HepG2 (cell line): ENCODE measurements at regions not wholly inside any gene's neighbourhood (a gene's known extent, or its start where the extent isn't known, plus 50 kb on each side); places are given as distances from the start of the nearest gene placed in this dataset.

Source experiments
- ATAC-seq: fragments of 200-7000 bp; cut with Tn5 transposase; 3 replicates; pipeline ENCODE4 v1.9.1; 2020; ENCODE audit warnings: mild to moderate bottlenecking, moderate library complexity
- BruUV-seq: library from RNA; stranded (reverse); fragments of 400-500 nt; replicated peaks from 2 replicates; lab custom pipeline; 2021; lab: Mats Ljungman, UMichigan
- CTCF ChIA-PET: fragments of 300-600 bp; formaldehyde crosslinking; extraction: SDS; loops from one replicate; lab custom pipeline; 2021; ENCODE audit warnings: low total read pairs, inconsistent platforms, low intra/inter-chr PET ratio; lab: Yijun Ruan, JAX
- POLR2A ChIA-PET: fragments of 350-600 bp; sonication (Branson Sonifier 250); formaldehyde crosslinking; loops from one replicate; lab custom pipeline; 2020; ENCODE audit warnings: antibody characterized with exemption, inconsistent platforms; lab: Yijun Ruan, JAX
- DNase-seq: peaks from one replicate; pipeline ENCODE4 v3.0.0-alpha.2; 2015; ENCODE audit warnings: low spot score
- FAIRE-seq: peaks from 3 replicates; lab custom pipeline; 2011; peaks lifted over from hg19 to GRCh38; lab: Jason Lieb, UNC
- H2AFZ ChIP-seq: one replicate; pipeline ENCODE4 v1.6.1; 2011; ENCODE audit warnings: low read length, inconsistent platforms
- H3K27ac ChIP-seq: fragments of 300-600 bp; 3 replicates; pipeline ENCODE4 v1.8.0; 2011; ENCODE audit warnings: mixed run types, mild to moderate bottlenecking, mixed read lengths, low read length, inconsistent platforms; ENCODE audit not compliant: insufficient read depth; ENCODE audit errors: extremely low read length
- H3K27me3 ChIP-seq, 2 experiments: fragments of 200-600 bp in 1 of 2; 2 replicates in 1 of 2; 3 replicates in 1 of 2; pipeline versions ENCODE4 v1.6.0 to v1.8.0; 2011; ENCODE audit warnings: low read length in 2 of 2, mild to moderate bottlenecking in 2 of 2, moderate library complexity in 2 of 2, inconsistent platforms in 1 of 2; ENCODE audit not compliant: insufficient read depth in 2 of 2, control insufficient read depth in 1 of 2
- H3K36me3 ChIP-seq, 2 experiments: fragments of 200-600 bp in 1 of 2; replicated peaks in 1 of 2; 2 replicates in 1 of 2; 3 replicates in 1 of 2; pipeline versions ENCODE4 v1.5.1 to v1.8.0; 2011; ENCODE audit warnings: low read length in 2 of 2, inconsistent platforms in 1 of 2; ENCODE audit not compliant: insufficient read depth in 2 of 2, control insufficient read depth in 1 of 2
- H3K4me1 ChIP-seq: 2 replicates; pipeline ENCODE4 v1.5.1; 2012; ENCODE audit warnings: low read length, inconsistent platforms; ENCODE audit not compliant: insufficient read depth
- H3K4me2 ChIP-seq: 2 replicates; pipeline ENCODE4 v1.6.0; 2011; ENCODE audit warnings: low read depth, low read length, inconsistent platforms
- H3K4me3 ChIP-seq, 3 experiments: fragments of 200-600 bp in 1 of 3; sonication (generic), shearing (Covaris generic) in 1 of 3; replicated peaks in 1 of 3; 2 replicates each; pipeline ENCODE4 v1.5.1; 2011 to 2016; ENCODE audit warnings: low read length in 3 of 3, inconsistent platforms in 2 of 3, low read depth in 2 of 3, mild to moderate bottlenecking in 2 of 3, control low read depth in 1 of 3, mixed read lengths in 1 of 3; ENCODE audit not compliant: insufficient read depth in 1 of 3
- H3K79me2 ChIP-seq: one replicate; pipeline ENCODE4 v1.6.1; 2011; ENCODE audit warnings: low read length, inconsistent platforms; ENCODE audit not compliant: insufficient read depth
- H3K9ac ChIP-seq: 2 replicates; pipeline ENCODE4 v1.6.0; 2011; ENCODE audit warnings: mild to moderate bottlenecking, low read depth, low read length, inconsistent platforms; ENCODE audit not compliant: insufficient read depth
- H3K9me3 ChIP-seq: 2 replicates; pipeline ENCODE4 v1.5.1; 2012; ENCODE audit warnings: mild to moderate bottlenecking, low read length
- H4K20me1 ChIP-seq: 2 replicates; pipeline ENCODE4 v1.6.0; 2011; ENCODE audit warnings: inconsistent platforms, mild to moderate bottlenecking, low read length, moderate library complexity; ENCODE audit not compliant: insufficient read depth
- CREM ChIP-seq, 2 experiments: sonication (generic) in 1 of 2; formaldehyde crosslinking in 1 of 2; IDR thresholded peaks; 2 replicates each; pipeline versions ENCODE4 v1.4.0 to v1.6.1; 2016 to 2020; ENCODE audit warnings: antibody characterized with exemption in 1 of 2, mild to moderate bottlenecking in 1 of 2, missing genetic modification reagents in 1 of 2
- DRAP1 ChIP-seq: IDR thresholded peaks from 2 replicates; pipeline ENCODE4 v1.6.1; 2016; ENCODE audit warnings: missing genetic modification reagents, missing compliant biosample characterization
- RFXAP ChIP-seq: sonication (generic); formaldehyde crosslinking; IDR thresholded peaks from 2 replicates; pipeline ENCODE4 v1.4.0; 2020; ENCODE audit warnings: missing genetic modification reagents, borderline replicate concordance
- SIX1 ChIP-seq: sonication (generic); formaldehyde crosslinking; IDR thresholded peaks from 2 replicates; pipeline ENCODE4 v1.4.0; 2020; ENCODE audit warnings: missing genetic modification reagents, borderline replicate concordance
- SNAPC5 ChIP-seq: sonication (generic); formaldehyde crosslinking; IDR thresholded peaks from 2 replicates; pipeline ENCODE4 v1.8.1; 2023; ENCODE audit warnings: mild to moderate bottlenecking, missing genetic modification reagents, borderline replicate concordance
- ZFP62 ChIP-seq: sonication (generic); formaldehyde crosslinking; IDR thresholded peaks from 2 replicates; pipeline ENCODE4 v1.4.0; 2020; ENCODE audit warnings: missing genetic modification reagents
- ZKSCAN5 ChIP-seq: sonication (generic); formaldehyde crosslinking; IDR thresholded peaks from 2 replicates; pipeline ENCODE4 v1.5.1; 2020; ENCODE audit warnings: mild to moderate bottlenecking, missing genetic modification reagents
- ZNF251 ChIP-seq: sonication (generic); formaldehyde crosslinking; IDR thresholded peaks from 2 replicates; pipeline ENCODE4 v1.9.0; 2021; ENCODE audit warnings: mild to moderate bottlenecking, missing genetic modification reagents
- ZNF282 ChIP-seq: fragments of 450-650 bp; IDR thresholded peaks from 2 replicates; pipeline ENCODE4 v1.6.1; 2018; ENCODE audit not compliant: partially characterized antibody
- ZNF547 ChIP-seq: sonication (generic); formaldehyde crosslinking; IDR thresholded peaks from 2 replicates; pipeline ENCODE4 v1.5.1; 2020; ENCODE audit warnings: mild to moderate bottlenecking, missing genetic modification reagents
- ZNF557 ChIP-seq: sonication (generic); formaldehyde crosslinking; IDR thresholded peaks from 2 replicates; pipeline ENCODE4 v1.4.0; 2020; ENCODE audit warnings: missing genetic modification reagents
- ZNF567 ChIP-seq: sonication (generic); formaldehyde crosslinking; IDR thresholded peaks from 2 replicates; pipeline ENCODE4 v1.8.1; 2023; ENCODE audit warnings: mild to moderate bottlenecking, missing genetic modification reagents, borderline replicate concordance
- WGBS: methylation state at CpG from one replicate; pipeline ENCODE4 v1.1.6; 2017; ENCODE audit warnings: low lambda C conversion rate; 5-methylcytosine and 5-hydroxymethylcytosine counted together
- in situ Hi-C: cut with HindIII; loops from 2 replicates; pipeline ENCODE4 v1.10.0; 2017; ENCODE audit warnings: low pct_unique_long_range_greater_than_20kb; ENCODE audit not compliant: extremely low pct_ligation_motif_present
- intact Hi-C: fragments of 100-400 bp; cut with micrococcal nuclease; formaldehyde crosslinking; loops from one replicate; pipeline ENCODE4 v1.10.0; 2022; ENCODE audit not compliant: unreplicated experiment

- TF ChIP-seq ZKSCAN5: no peak
- TF ChIP-seq DRAP1 (CRISPR knock-in tag): no peak
Observed at GRCh38 chrX:109873574-109873973, 129.3 kb upstream of the TMEM164 start (continued).

- WGBS: 89% methylated on average over 6 of the region's 6 CpGs
- Histone ChIP-seq H3K9me3 (no peaks in the 10 kb centered on the region), H3K79me2 (no peaks in the 10 kb centered on the region), H4K20me1 (no peaks in the 10 kb centered on the region), H3K4me2 (no peak overlapping the region), H3K9ac (no peak overlapping the region), H3K4me1 (peaks cover 32% of the 10 kb centered on the region), H3K27me3 (no peaks in the 10 kb centered on the region), H2AFZ (no peak overlapping the region), H3K4me3 (no peak overlapping the region), H3K27ac (no peak overlapping the region), H3K36me3 (no peaks in the 10 kb centered on the region)
- no TSS peak for BruUV-seq
- in situ Hi-C loops: no loop called here
- intact Hi-C loops: no loop called here
- FAIRE-seq (no peak), ATAC-seq (no peak), DNase-seq (no peak)
- CTCF ChIA-PET: no interaction called here
- TF ChIP-seq RFXAP (CRISPR knock-in tag) (no peak), ZNF251 (CRISPR knock-in tag) (no peak), SNAPC5 (CRISPR knock-in tag) (no peak), ZNF567 (CRISPR knock-in tag) (no peak)
- POLR2A ChIA-PET: no interaction called here
Observed at GRCh38 chrX:109873983-109874382, 128.9 kb upstream of the TMEM164 start.

- Histone ChIP-seq H3K79me2 (no peaks in the 10 kb centered on the region), H3K9me3 (no peaks in the 10 kb centered on the region), H3K4me2 (no peak overlapping the region), H2AFZ (no peak overlapping the region), H3K27me3 (no peaks in the 10 kb centered on the region), H3K9ac (no peak overlapping the region), H3K36me3 (no peaks in the 10 kb centered on the region), H3K27ac (no peak overlapping the region), H4K20me1 (no peaks in the 10 kb centered on the region), H3K4me1 (peaks cover 38% of the 10 kb centered on the region), H3K4me3 (no peak overlapping the region)
- CTCF ChIA-PET: no interaction called here
- POLR2A ChIA-PET: no interaction called here
- no peak for FAIRE-seq
- no peak for DNase-seq
- 92% methylated on average over 2 of the region's 2 CpGs for WGBS
- no TSS peak for BruUV-seq
- no peak for ATAC-seq
- in situ Hi-C loops (no loop called here), intact Hi-C loops (no loop called here)
- TF ChIP-seq SIX1 (CRISPR knock-in tag) (no peak), ZNF547 (CRISPR knock-in tag) (no peak), ZFP62 (CRISPR knock-in tag) (no peak), CREM (IDR thresholded peaks at IDR 0.05) (no peak), CREM (CRISPR knock-in tag; IDR thresholded peaks at IDR 0.05) (no peak), ZNF557 (CRISPR knock-in tag) (no peak), ZNF282 (no peak)
Observed at GRCh38 chrX:109874548-109874947, 128.4 kb upstream of the TMEM164 start.
